ENCODE measurements at regions not wholly inside any gene's neighbourhood (a gene's known extent, or its start where the extent isn't known, plus 50 kb on each side); places are given as distances from the start of the nearest gene placed in this dataset.

GRCh38 chr5:2886531-2886930 lies 135.1 kb upstream of the IRX2 start:
- TF ChIP-seq YY1 (IDR thresholded peaks at IDR 0.05; ENCODE audit: low read depth) (no peak), CHD2 (IDR thresholded peaks at IDR 0.05; ENCODE audit: low read length, partially characterized antibody) (no peak), TCF12 (IDR thresholded peaks at IDR 0.05) (no peak), FOXJ3 (CRISPR knock-in tag; IDR thresholded peaks at IDR 0.05) (no peak), RFX5 (IDR thresholded peaks at IDR 0.05; ENCODE audit: low read length) (no peak), RCOR1 (IDR thresholded peaks at IDR 0.05; ENCODE audit: low read length) (no peak), REST (IDR thresholded peaks at IDR 0.05; ENCODE audit: low read depth, low read length) (no peak)
- TF ChIP-seq, protein P1, sequence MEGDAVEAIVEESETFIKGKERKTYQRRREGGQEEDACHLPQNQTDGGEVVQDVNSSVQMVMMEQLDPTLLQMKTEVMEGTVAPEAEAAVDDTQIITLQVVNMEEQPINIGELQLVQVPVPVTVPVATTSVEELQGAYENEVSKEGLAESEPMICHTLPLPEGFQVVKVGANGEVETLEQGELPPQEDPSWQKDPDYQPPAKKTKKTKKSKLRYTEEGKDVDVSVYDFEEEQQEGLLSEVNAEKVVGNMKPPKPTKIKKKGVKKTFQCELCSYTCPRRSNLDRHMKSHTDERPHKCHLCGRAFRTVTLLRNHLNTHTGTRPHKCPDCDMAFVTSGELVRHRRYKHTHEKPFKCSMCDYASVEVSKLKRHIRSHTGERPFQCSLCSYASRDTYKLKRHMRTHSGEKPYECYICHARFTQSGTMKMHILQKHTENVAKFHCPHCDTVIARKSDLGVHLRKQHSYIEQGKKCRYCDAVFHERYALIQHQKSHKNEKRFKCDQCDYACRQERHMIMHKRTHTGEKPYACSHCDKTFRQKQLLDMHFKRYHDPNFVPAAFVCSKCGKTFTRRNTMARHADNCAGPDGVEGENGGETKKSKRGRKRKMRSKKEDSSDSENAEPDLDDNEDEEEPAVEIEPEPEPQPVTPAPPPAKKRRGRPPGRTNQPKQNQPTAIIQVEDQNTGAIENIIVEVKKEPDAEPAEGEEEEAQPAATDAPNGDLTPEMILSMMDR (IDR thresholded peaks at IDR 0.05): no peak
